ENCODE measurements at regions not wholly inside any gene's neighbourhood (a gene's known extent, or its start where the extent isn't known, plus 50 kb on each side); places are given as distances from the start of the nearest gene placed in this dataset.

- Histone ChIP-seq H3K79me2 (ENCODE audit: control insufficient read depth, low read length) (no peaks in the 10 kb centered on the region), H3K9me2 (replicated peaks; ENCODE audit: control insufficient read depth, low read length) (no peaks in the 10 kb centered on the region), H3K4me3 (ENCODE audit: low read length) (no peak overlapping the region), H3F3A (ENCODE audit: control insufficient read depth, insufficient read depth) (no peaks in the 10 kb centered on the region), H3K27me3 (ENCODE audit: control insufficient read depth, low read length) (no peaks in the 10 kb centered on the region), H3K4me1 (ENCODE audit: control insufficient read depth, low read length) (no peaks in the 10 kb centered on the region), H3K36me3 (ENCODE audit: control insufficient read depth, low read length) (no peaks in the 10 kb centered on the region), H4K20me1 (ENCODE audit: control insufficient read depth, insufficient read depth, low read depth, low read length) (no peaks in the 10 kb centered on the region), H3K9me3 (ENCODE audit: control insufficient read depth, insufficient read depth, low read length) (no peaks in the 10 kb centered on the region), H3K27ac (ENCODE audit: low read depth, low read length) (no peak overlapping the region), H3K4me2 (ENCODE audit: low read length) (no peak overlapping the region)
- TF ChIP-seq EZH2phosphoT487 (IDR thresholded peaks at IDR 0.05; ENCODE audit: borderline replicate concordance, low read length) (no peak), CTCF (IDR thresholded peaks at IDR 0.05; ENCODE audit: low read depth, low read length, poor library complexity, severe bottlenecking) (no peak)
Observed at GRCh38 chr9:134217431-134218210, 53.3 kb upstream of the RNU6ATAC start.

- TF ChIP-seq CTCF (IDR thresholded peaks at IDR 0.05; ENCODE audit: low read depth, low read length, poor library complexity, severe bottlenecking): no peak
- no peaks in the 10 kb centered on the region for H4K20me1 ChIP-seq (ENCODE audit: control insufficient read depth, insufficient read depth, low read depth, low read length)
- H3K9me2 ChIP-seq (replicated peaks; ENCODE audit: control insufficient read depth, low read length): no peaks in the 10 kb centered on the region
- no peaks in the 10 kb centered on the region for H3F3A ChIP-seq (ENCODE audit: control insufficient read depth, insufficient read depth)
- no peak overlapping the region for H3K4me2 ChIP-seq (ENCODE audit: low read length)
- no peak overlapping the region for H3K27ac ChIP-seq (ENCODE audit: low read depth, low read length)
- no peak overlapping the region for H3K4me3 ChIP-seq (ENCODE audit: low read length)
- H3K27me3 ChIP-seq (ENCODE audit: control insufficient read depth, low read length): no peaks in the 10 kb centered on the region
- no peaks in the 10 kb centered on the region for H3K4me1 ChIP-seq (ENCODE audit: control insufficient read depth, low read length)
- H3K79me2 ChIP-seq (ENCODE audit: control insufficient read depth, low read length): no peaks in the 10 kb centered on the region
- H3K36me3 ChIP-seq (ENCODE audit: control insufficient read depth, low read length): no peaks in the 10 kb centered on the region
- no peaks in the 10 kb centered on the region for H3K9me3 ChIP-seq (ENCODE audit: control insufficient read depth, insufficient read depth, low read length)
Observed at GRCh38 chr9:134218230-134218629, 53.9 kb upstream of the RNU6ATAC start.

- Histone ChIP-seq H3K36me3 (ENCODE audit: control insufficient read depth, low read length) (no peaks in the 10 kb centered on the region), H3K4me2 (ENCODE audit: low read length) (no peak overlapping the region), H4K20me1 (ENCODE audit: control insufficient read depth, insufficient read depth, low read depth, low read length) (no peaks in the 10 kb centered on the region), H3K27ac (ENCODE audit: low read depth, low read length) (no peak overlapping the region), H3F3A (ENCODE audit: control insufficient read depth, insufficient read depth) (no peaks in the 10 kb centered on the region), H3K4me3 (ENCODE audit: low read length) (no peak overlapping the region), H3K9me2 (replicated peaks; ENCODE audit: control insufficient read depth, low read length) (no peaks in the 10 kb centered on the region), H3K27me3 (ENCODE audit: control insufficient read depth, low read length) (no peaks in the 10 kb centered on the region), H3K9me3 (ENCODE audit: control insufficient read depth, insufficient read depth, low read length) (no peaks in the 10 kb centered on the region), H3K4me1 (ENCODE audit: control insufficient read depth, low read length) (no peaks in the 10 kb centered on the region), H3K79me2 (ENCODE audit: control insufficient read depth, low read length) (no peaks in the 10 kb centered on the region)
- TF ChIP-seq CTCF (IDR thresholded peaks at IDR 0.05; ENCODE audit: low read depth, low read length, poor library complexity, severe bottlenecking) (no peak), EZH2phosphoT487 (IDR thresholded peaks at IDR 0.05; ENCODE audit: borderline replicate concordance, low read length) (no peak)
Observed at GRCh38 chr9:134219646-134220060, 55.3 kb upstream of the RNU6ATAC start.

Measured in DOHH2 (cell line).